ENCODE measurements at regions not wholly inside any gene's neighbourhood (a gene's known extent, or its start where the extent isn't known, plus 50 kb on each side); places are given as distances from the start of the nearest gene placed in this dataset.
"Not testable (repeated sequence)": the region's sequence is repeated elsewhere in the genome, so short reads cannot be mapped to it uniquely, and the experiment has no call there.

- Histone ChIP-seq H3K27ac (ENCODE audit: low read length) (no peak overlapping the region), H3K36me3 (ENCODE audit: insufficient read depth, low read depth, low read length) (no peaks in the 10 kb centered on the region), H3K4me1 (ENCODE audit: insufficient read depth, low read length) (no peaks in the 10 kb centered on the region), H3K4me3 (ENCODE audit: low read length) (no peak overlapping the region), H3K27me3 (ENCODE audit: insufficient read depth, low read length) (no peaks in the 10 kb centered on the region), H3K9me3 (ENCODE audit: insufficient read depth, low read depth, low read length) (no peaks in the 10 kb centered on the region; the same call in 1 of the 2 replicates), H3K9ac (ENCODE audit: low read depth, low read length) (no peak overlapping the region)
Measured at GRCh38 chr2:36223259-36223658, 132.3 kb upstream of the CRIM1 start.

- Histone ChIP-seq H3K9ac (ENCODE audit: low read depth, low read length) (no peak overlapping the region), H3K27ac (ENCODE audit: low read length) (no peak overlapping the region), H3K36me3 (ENCODE audit: insufficient read depth, low read depth, low read length) (no peaks in the 10 kb centered on the region), H3K9me3 (ENCODE audit: insufficient read depth, low read depth, low read length) (no peaks in the 10 kb centered on the region; the same call in 1 of the 2 replicates), H3K27me3 (ENCODE audit: insufficient read depth, low read length) (no peaks in the 10 kb centered on the region), H3K4me3 (ENCODE audit: low read length) (no peak overlapping the region), H3K4me1 (ENCODE audit: insufficient read depth, low read length) (no peaks in the 10 kb centered on the region)
Measured at GRCh38 chr2:36222485-36222884, 133.1 kb upstream of the CRIM1 start.

GRCh38 chr2:36214691-36215090 lies 140.9 kb upstream of the CRIM1 start:
- Histone ChIP-seq H3K9ac (ENCODE audit: low read depth, low read length) (no peak overlapping the region), H3K27ac (ENCODE audit: low read length) (no peak overlapping the region), H3K36me3 (ENCODE audit: insufficient read depth, low read depth, low read length) (no peaks in the 10 kb centered on the region), H3K27me3 (ENCODE audit: insufficient read depth, low read length) (no peaks in the 10 kb centered on the region), H3K9me3 (ENCODE audit: insufficient read depth, low read depth, low read length) (no peaks in the 10 kb centered on the region; the same call in 1 of the 2 replicates), H3K4me3 (ENCODE audit: low read length) (no peak overlapping the region), H3K4me1 (ENCODE audit: insufficient read depth, low read length) (peaks cover 8% of the 10 kb centered on the region; the same call in 1 of the 2 replicates)

- Histone ChIP-seq H3K9me3 (ENCODE audit: insufficient read depth, low read depth, low read length) (no peaks in the 10 kb centered on the region), H3K4me1 (ENCODE audit: insufficient read depth, low read length) (no peaks in the 10 kb centered on the region), H3K4me3 (ENCODE audit: low read length) (no peak overlapping the region), H3K27me3 (ENCODE audit: insufficient read depth, low read length) (no peaks in the 10 kb centered on the region), H3K36me3 (ENCODE audit: insufficient read depth, low read depth, low read length) (no peaks in the 10 kb centered on the region), H3K9ac (ENCODE audit: low read depth, low read length) (no peak overlapping the region), H3K27ac (ENCODE audit: low read length) (no peak overlapping the region)
Measured at GRCh38 chr2:36203366-36203765, 152.2 kb upstream of the CRIM1 start.

- Histone ChIP-seq H3K27me3 (ENCODE audit: insufficient read depth, low read length) (no peaks in the 10 kb centered on the region), H3K36me3 (ENCODE audit: insufficient read depth, low read depth, low read length) (no peaks in the 10 kb centered on the region), H3K27ac (ENCODE audit: low read length) (no peak overlapping the region), H3K9me3 (ENCODE audit: insufficient read depth, low read depth, low read length) (no peaks in the 10 kb centered on the region), H3K4me1 (ENCODE audit: insufficient read depth, low read length) (no peaks in the 10 kb centered on the region), H3K9ac (ENCODE audit: low read depth, low read length) (no peak overlapping the region), H3K4me3 (ENCODE audit: low read length) (no peak overlapping the region)
Measured at GRCh38 chr2:36197181-36197971, 158.2 kb upstream of the CRIM1 start.

GRCh38 chr2:36193680-36194079 lies 161.9 kb upstream of the CRIM1 start:
- Histone ChIP-seq H3K27ac (ENCODE audit: low read length) (no peak overlapping the region), H3K27me3 (ENCODE audit: insufficient read depth, low read length) (no peaks in the 10 kb centered on the region), H3K4me3 (ENCODE audit: low read length) (no peak overlapping the region), H3K4me1 (ENCODE audit: insufficient read depth, low read length) (no peaks in the 10 kb centered on the region), H3K9me3 (ENCODE audit: insufficient read depth, low read depth, low read length) (no peaks in the 10 kb centered on the region), H3K9ac (ENCODE audit: low read depth, low read length) (no peak overlapping the region), H3K36me3 (ENCODE audit: insufficient read depth, low read depth, low read length) (no peaks in the 10 kb centered on the region)

- no peak overlapping the region for H3K9ac ChIP-seq (ENCODE audit: low read depth, low read length)
- no peaks in the 10 kb centered on the region for H3K4me1 ChIP-seq (ENCODE audit: insufficient read depth, low read length)
- no peak overlapping the region for H3K27ac ChIP-seq (ENCODE audit: low read length)
- no peaks in the 10 kb centered on the region for H3K9me3 ChIP-seq (ENCODE audit: insufficient read depth, low read depth, low read length)
- H3K4me3 ChIP-seq (ENCODE audit: low read length), result no peak overlapping the region
- H3K36me3 ChIP-seq (ENCODE audit: insufficient read depth, low read depth, low read length), result no peaks in the 10 kb centered on the region
- no peaks in the 10 kb centered on the region for H3K27me3 ChIP-seq (ENCODE audit: insufficient read depth, low read length)
Measured at GRCh38 chr2:36192983-36193382, 162.6 kb upstream of the CRIM1 start.

- Histone ChIP-seq H3K27me3 (ENCODE audit: insufficient read depth, low read length) (no peaks in the 10 kb centered on the region), H3K4me1 (ENCODE audit: insufficient read depth, low read length) (no peaks in the 10 kb centered on the region), H3K36me3 (ENCODE audit: insufficient read depth, low read depth, low read length) (no peaks in the 10 kb centered on the region), H3K4me3 (ENCODE audit: low read length) (no peak overlapping the region), H3K9ac (ENCODE audit: low read depth, low read length) (no peak overlapping the region), H3K27ac (ENCODE audit: low read length) (no peak overlapping the region), H3K9me3 (ENCODE audit: insufficient read depth, low read depth, low read length) (no peaks in the 10 kb centered on the region; the same call in 1 of the 2 replicates)
Measured at GRCh38 chr2:36190097-36190496, 165.5 kb upstream of the CRIM1 start.

GRCh38 chr2:36185624-36186023 lies 170.0 kb upstream of the CRIM1 start:
- Histone ChIP-seq H3K9me3 (ENCODE audit: insufficient read depth, low read depth, low read length) (no peaks in the 10 kb centered on the region; the same call in 1 of the 2 replicates), H3K27ac (ENCODE audit: low read length) (no peak overlapping the region), H3K4me1 (ENCODE audit: insufficient read depth, low read length) (no peaks in the 10 kb centered on the region), H3K4me3 (ENCODE audit: low read length) (no peak overlapping the region), H3K9ac (ENCODE audit: low read depth, low read length) (no peak overlapping the region), H3K36me3 (ENCODE audit: insufficient read depth, low read depth, low read length) (no peaks in the 10 kb centered on the region), H3K27me3 (ENCODE audit: insufficient read depth, low read length) (no peaks in the 10 kb centered on the region)

- no peak overlapping the region for H3K27ac ChIP-seq (ENCODE audit: low read length)
- no peaks in the 10 kb centered on the region for H3K27me3 ChIP-seq (ENCODE audit: insufficient read depth, low read length)
- H3K4me3 ChIP-seq (ENCODE audit: low read length), result no peak overlapping the region
- no peak overlapping the region for H3K9ac ChIP-seq (ENCODE audit: low read depth, low read length)
- no peaks in the 10 kb centered on the region for H3K36me3 ChIP-seq (ENCODE audit: insufficient read depth, low read depth, low read length)
- no peaks in the 10 kb centered on the region for H3K4me1 ChIP-seq (ENCODE audit: insufficient read depth, low read length)
- no peaks in the 10 kb centered on the region; the same call in 1 of the 2 replicates for H3K9me3 ChIP-seq (ENCODE audit: insufficient read depth, low read depth, low read length)
Measured at GRCh38 chr2:36184848-36185247, 170.7 kb upstream of the CRIM1 start.

GRCh38 chr2:36180789-36181482 lies 174.6 kb upstream of the CRIM1 start:
- not testable (repeated sequence) for H3K27me3 ChIP-seq (ENCODE audit: insufficient read depth, low read length); H3K9ac ChIP-seq (ENCODE audit: low read depth, low read length); H3K27ac ChIP-seq (ENCODE audit: low read length); H3K4me3 ChIP-seq (ENCODE audit: low read length); H3K36me3 ChIP-seq (ENCODE audit: insufficient read depth, low read depth, low read length); H3K4me1 ChIP-seq (ENCODE audit: insufficient read depth, low read length); H3K9me3 ChIP-seq (ENCODE audit: insufficient read depth, low read depth, low read length)

- not testable (repeated sequence) for H3K27me3 ChIP-seq (ENCODE audit: insufficient read depth, low read length); H3K27ac ChIP-seq (ENCODE audit: low read length); H3K36me3 ChIP-seq (ENCODE audit: insufficient read depth, low read depth, low read length); H3K9me3 ChIP-seq (ENCODE audit: insufficient read depth, low read depth, low read length); H3K9ac ChIP-seq (ENCODE audit: low read depth, low read length); H3K4me1 ChIP-seq (ENCODE audit: insufficient read depth, low read length); H3K4me3 ChIP-seq (ENCODE audit: low read length)
Measured at GRCh38 chr2:36180293-36180692, 175.3 kb upstream of the CRIM1 start.

All from iPS-20b (cell line).